HG03025 (cell line): ENCODE measurements at regions not wholly inside any gene's neighbourhood (a gene's known extent, or its start where the extent isn't known, plus 50 kb on each side); places are given as distances from the start of the nearest gene placed in this dataset.

Experiments used
- ATAC-seq: cut with Tn5 transposase; IDR thresholded peaks from one replicate; pipeline ENCODE4 v1.9.1; 2021; ENCODE audit warnings: mild to moderate bottlenecking, moderate library complexity; ENCODE audit not compliant: unreplicated experiment, low FRiP score

- ATAC-seq = no peak
Observed at GRCh38 chr10:78752221-78752620, 316.5 kb upstream of the ZMIZ1 start.

- ATAC-seq = no peak
Observed at GRCh38 chr10:78752708-78753107, 316.1 kb upstream of the ZMIZ1 start.

- no peak for ATAC-seq
Observed at GRCh38 chr10:78754269-78755062, 314.3 kb upstream of the ZMIZ1 start.

DNA sequence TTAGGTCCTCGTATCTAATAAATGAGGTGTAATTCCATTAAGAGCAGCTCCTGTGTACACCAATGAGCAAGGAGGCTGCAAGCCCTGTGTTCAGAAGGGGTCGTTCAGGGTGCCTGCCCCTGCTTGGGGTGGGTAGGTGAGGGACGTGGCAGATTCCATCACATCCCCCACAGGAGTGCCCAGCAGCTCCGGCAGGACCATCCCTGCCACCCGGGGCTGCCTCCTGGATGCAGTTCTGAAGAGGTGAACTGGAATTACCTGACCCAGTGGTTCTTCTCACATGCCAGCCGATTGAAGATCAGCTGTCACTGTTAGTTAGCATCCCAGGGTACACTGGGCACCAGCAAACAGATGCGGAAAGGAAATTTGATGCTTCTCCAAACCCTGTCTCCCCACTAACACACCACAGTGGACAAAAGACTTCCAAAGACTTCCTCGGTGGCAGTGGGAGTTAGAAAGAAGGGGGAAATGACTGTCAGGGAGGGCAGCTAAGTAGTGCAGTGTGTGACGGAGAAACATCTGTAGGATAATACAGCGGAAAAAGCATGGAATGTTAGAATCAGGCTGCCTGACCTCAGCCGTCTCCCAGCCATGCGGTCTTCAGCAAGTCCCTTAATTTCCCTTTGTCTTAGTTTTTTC, 313.6 kb upstream of the ZMIZ1 start:
- ATAC-seq = no peak

- no peak for ATAC-seq
Observed at GRCh38 chr10:78755877-78756455, 312.8 kb upstream of the ZMIZ1 start.

DNA sequence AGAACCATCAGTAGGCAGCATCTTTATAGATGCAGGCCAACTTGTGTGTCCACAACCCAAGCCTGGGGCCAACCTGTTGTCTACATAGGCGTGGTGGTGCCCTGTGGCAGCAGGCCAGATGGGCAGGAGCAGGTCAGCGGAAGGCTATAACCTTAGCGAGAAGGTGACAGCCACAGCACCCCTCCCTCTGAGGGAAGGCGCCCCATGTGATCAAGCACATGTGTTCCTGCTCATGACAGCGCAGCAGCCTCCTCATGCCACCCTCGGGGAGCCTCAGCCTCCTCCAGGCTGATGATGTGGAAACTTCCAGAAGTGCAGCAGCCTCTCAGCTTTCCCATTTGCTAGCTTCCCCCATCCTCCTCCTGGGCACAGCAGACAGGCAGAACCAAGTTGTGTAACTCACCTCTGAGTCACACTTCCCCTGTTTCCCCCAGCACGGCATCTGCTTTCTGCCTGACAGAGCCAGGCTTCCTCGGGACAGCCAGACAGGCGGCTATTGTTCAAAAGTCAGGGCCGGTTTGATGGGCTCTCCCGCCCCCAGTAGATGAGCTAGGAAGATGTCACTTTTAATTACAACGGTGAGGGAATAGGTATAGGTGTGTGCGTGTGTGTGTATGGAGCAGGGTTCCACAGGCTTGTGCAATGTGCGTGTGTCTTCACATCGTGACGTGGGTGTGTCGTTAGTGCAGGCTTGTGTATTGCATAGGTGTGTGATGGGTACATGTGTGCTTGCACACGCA, 312.0 kb upstream of the ZMIZ1 start:
- ATAC-seq = no peak

DNA sequence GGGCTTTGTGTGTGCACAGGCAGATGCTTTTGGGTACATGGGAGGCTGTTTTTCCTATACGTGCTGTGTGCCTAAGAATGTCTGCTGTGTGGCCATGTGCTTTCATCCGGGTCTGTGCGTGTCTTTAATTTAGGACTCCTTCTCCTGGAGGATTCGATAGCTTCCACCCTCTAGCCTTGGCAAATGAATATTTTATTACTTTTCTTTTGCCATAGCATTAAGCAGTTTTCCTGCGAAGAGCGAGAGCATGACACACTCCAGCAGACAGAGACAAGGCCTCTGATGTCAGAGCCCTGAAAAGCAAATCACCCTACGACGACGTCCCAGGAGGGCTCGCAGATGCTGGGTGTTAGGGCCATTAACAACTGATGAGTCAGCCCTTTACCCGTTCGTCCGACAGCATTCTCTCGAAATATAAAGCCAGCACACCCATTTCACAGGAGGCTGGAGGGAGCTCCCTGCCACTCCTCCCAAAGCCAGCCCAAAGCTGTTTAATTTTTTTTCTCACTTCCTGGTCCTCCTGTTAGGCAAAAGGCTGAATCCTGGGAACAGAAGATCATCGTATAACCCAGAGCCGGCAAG, 311.3 kb upstream of the ZMIZ1 start:
- ATAC-seq = no peak

GRCh38 chr10:78758176-78758575, 310.6 kb upstream of the ZMIZ1 start:
- no peak for ATAC-seq

- ATAC-seq = no peak
Observed at GRCh38 chr10:78759456-78760120, 309.2 kb upstream of the ZMIZ1 start.

DNA sequence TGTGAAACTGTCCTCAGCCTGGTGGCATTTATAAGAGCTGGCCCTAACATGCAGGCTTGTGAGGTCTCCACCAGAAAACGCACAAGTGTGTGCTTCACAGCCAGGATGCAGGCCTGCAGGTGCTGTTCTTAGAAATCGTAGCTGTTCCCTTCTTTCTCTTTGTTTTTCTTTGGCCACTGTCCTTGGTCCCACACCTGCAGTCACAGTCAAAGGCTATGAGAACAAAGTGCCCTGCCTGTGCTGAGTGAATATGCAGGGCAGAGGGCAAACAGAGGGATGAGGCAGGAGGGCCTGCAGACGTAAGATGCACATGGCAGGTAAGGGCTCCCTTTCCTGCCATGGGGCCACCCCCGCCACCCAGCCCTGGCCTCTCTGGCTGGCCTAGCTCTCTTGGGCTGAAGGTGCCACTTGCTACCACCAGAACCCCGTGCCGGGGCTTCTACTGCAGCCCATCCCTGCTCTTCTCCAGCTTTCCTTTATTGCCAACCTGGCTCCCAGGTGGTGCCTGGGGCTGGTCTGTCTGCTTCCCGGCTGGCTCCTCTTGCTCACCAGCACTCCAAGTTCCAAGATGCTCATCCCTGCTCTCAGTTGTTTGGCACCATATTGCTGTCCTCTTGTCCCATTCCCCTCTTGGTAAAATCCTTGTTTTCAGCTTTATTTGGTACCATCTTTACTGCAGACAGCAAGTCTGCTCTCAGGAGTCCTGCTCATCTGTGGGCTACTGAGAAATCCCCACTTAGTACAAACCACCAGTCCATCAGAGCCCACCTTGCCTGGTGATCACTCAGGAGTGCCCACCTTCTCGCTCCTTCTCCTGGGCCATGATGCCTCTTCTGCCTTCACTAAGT, 308.1 kb upstream of the ZMIZ1 start:
- no peak for ATAC-seq

GRCh38 chr10:78761311-78761781, 307.4 kb upstream of the ZMIZ1 start:
- ATAC-seq = no peak

DNA sequence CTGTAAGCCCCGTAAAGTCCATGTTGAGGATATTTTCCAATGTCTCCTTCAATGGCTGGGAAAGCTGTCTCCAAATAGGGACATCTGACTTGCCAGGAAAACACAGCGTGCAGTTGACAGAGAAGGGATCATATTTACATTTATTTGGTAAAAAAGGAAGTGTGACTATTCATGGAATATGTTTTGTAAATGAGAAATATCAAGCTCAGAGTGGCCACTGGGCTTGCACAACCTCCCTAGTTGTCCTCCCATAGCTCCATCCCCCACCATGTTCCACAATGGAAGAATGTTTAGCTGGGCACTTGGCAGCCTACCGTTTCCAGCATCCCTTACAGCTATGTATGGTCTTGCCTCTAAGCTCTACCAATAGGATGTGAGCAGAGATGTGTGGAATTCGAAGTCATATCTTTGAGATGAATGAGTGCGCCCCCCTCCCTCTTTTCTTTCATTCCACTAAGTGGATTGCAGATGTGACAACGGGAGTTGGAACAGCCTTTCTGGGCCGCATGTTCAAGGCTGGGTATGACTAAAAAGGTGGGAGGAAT, 306.6 kb upstream of the ZMIZ1 start:
- no peak for ATAC-seq

GRCh38 chr10:78763234-78763633, 305.5 kb upstream of the ZMIZ1 start:
- no peak for ATAC-seq

- ATAC-seq = no peak
Observed at GRCh38 chr10:78763651-78764395, 304.9 kb upstream of the ZMIZ1 start.

- ATAC-seq = no peak
Observed at GRCh38 chr10:78764436-78764835, 304.3 kb upstream of the ZMIZ1 start.

DNA sequence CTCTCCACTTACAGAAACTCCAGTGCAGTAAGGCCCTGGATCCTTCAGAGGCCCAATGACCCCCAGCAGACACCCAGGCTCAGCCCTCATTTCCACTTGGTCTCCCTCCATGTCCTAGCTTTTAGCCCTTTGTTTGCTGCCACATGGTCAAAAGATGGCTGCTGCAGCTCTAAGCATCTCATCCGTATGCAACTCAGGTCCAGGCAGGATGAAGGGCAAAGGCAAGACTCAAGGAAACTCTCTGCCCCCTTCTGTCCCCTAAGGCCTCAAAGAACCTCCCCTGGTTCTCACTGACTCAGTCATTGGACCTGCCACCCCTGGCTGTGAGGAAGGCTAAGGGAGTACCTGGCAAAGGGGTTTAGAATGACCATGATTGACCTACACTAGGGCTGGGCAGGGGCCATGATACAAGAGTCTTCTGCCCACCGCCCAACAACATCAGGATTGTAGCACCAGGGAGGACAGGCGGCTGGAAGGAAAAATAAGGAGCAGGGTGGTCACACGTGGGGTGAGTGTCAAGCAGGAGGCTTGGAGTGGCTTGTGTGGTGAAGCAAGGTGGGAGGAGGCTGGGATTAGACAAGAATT, 303.8 kb upstream of the ZMIZ1 start:
- no peak for ATAC-seq

DNA sequence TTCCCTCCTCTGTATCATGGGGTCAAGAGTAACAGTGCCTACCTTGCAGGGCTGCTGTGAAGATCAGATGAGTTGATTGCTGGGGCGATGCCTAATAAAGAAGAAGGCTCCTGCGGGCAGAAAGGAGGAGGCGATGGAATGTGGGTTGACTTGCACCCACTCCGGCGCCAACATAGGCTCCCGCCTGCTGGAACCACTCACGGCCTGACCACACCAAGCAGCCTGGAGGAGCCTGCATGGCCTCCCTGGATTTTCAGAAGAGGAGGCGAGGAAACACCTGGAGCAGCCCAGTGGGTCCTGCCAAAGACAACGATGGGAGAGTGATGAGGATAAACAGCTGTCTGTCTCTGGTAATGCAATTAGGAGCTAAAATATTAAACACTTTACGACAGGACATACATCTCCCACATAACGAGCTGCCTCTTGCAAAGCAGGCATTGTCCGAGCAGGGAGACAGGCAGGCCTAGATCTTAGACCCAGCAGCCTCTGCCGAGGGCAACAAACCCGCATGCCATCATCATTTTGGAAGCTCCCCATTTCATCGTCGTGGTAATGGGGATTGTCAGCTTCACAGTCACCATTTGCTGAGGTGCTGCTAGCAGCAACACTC, 302.9 kb upstream of the ZMIZ1 start:
- no peak for ATAC-seq
